ENCODE measurements at regions not wholly inside any gene's neighbourhood (a gene's known extent, or its start where the extent isn't known, plus 50 kb on each side); places are given as distances from the start of the nearest gene placed in this dataset.
A peak's percentile ranks its signal among the peaks of the same experiment; 100 is the strongest.

GRCh38 chr12:68477906-68478305 lies 132.8 kb upstream of the RAP1B start:
- 85% methylated on average over 5 of the region's 5 CpGs for WGBS (ENCODE audit: low lambda C conversion rate)
- H3K9ac ChIP-seq = no peak overlapping the region
- no peak overlapping the region for H3K4me3 ChIP-seq (ENCODE audit: low read depth in 2 of 2, low read length in 1 of 2)
- no peak overlapping the region for H3K4me2 ChIP-seq
- peaks cover 13% of the 10 kb centered on the region for H3F3A ChIP-seq (replicated peaks; ENCODE audit: insufficient read depth)
- no peak overlapping the region for H2AFZ ChIP-seq (ENCODE audit: low read depth)
- POLR2A ChIA-PET = no interaction called here
- no peak for TF ChIP-seq USF1 (IDR thresholded peaks at IDR 0.05; ENCODE audit: borderline replicate concordance, low read depth)
- TF ChIP-seq POLR2AphosphoS5 (IDR thresholded peaks at IDR 0.05; ENCODE audit: low read depth, low read length) = no peak
- TF ChIP-seq RAD21 (IDR thresholded peaks at IDR 0.05; ENCODE audit: low read length) = no peak
- TF ChIP-seq TAF1 (IDR thresholded peaks at IDR 0.05; ENCODE audit: borderline replicate concordance, low read depth, low read length) = no peak
- TF ChIP-seq ELF1 (IDR thresholded peaks at IDR 0.05) = no peak
- TF ChIP-seq FOXM1 (IDR thresholded peaks at IDR 0.05; ENCODE audit: low read depth) = no peak
- TF ChIP-seq NFIC (IDR thresholded peaks at IDR 0.05; ENCODE audit: borderline replicate concordance) = no peak
- no peak for TF ChIP-seq MXI1 (IDR thresholded peaks at IDR 0.05; ENCODE audit: low read depth, low read length)
- TF ChIP-seq ZBTB33 (IDR thresholded peaks at IDR 0.05; ENCODE audit: borderline replicate concordance, low read depth) = no peak
- no peak for TF ChIP-seq IRF3 (IDR thresholded peaks at IDR 0.05; ENCODE audit: low read depth, low read length)
- no peak for TF ChIP-seq MAX (IDR thresholded peaks at IDR 0.05; ENCODE audit: low read depth)
- no peak for TF ChIP-seq GABPA (IDR thresholded peaks at IDR 0.05; ENCODE audit: low read depth)
- TF ChIP-seq EP300 (IDR thresholded peaks at IDR 0.05; ENCODE audit: borderline replicate concordance in 1 of 2, low read depth in 1 of 2, low read length in 1 of 2) = no peak
- no peaks in the 10 kb centered on the region for H3K79me2 ChIP-seq (ENCODE audit: insufficient read depth)
- CTCF ChIA-PET = no interaction called here
- H3K9me2 ChIP-seq = no peaks in the 10 kb centered on the region
- H3K4me1 ChIP-seq (ENCODE audit: control insufficient read depth in 1 of 2, insufficient read depth in 2 of 2, low read depth in 1 of 2, low read length in 1 of 2) = peaks cover 5 to 24% of the 10 kb centered on the region in 2 experiments
- no peak for DNase-seq
- H3K9me3 ChIP-seq = no peaks in the 10 kb centered on the region
- no peak overlapping the region; a peak in 1 of 4 replicates for H3K27ac ChIP-seq (ENCODE audit: low read depth in 2 of 2, low read length in 1 of 2)
- no peaks in the 10 kb centered on the region for H3K27me3 ChIP-seq (ENCODE audit: insufficient read depth)
- no peaks in the 10 kb centered on the region for H4K20me1 ChIP-seq (ENCODE audit: insufficient read depth)
- no peaks in the 10 kb centered on the region for H3K36me3 ChIP-seq (replicated peaks in 1 of 2; ENCODE audit: control insufficient read depth in 1 of 2, insufficient read depth in 2 of 2, low read length in 1 of 2)

GRCh38 chr12:68478516-68479260 lies 132.0 kb upstream of the RAP1B start:
- H3F3A ChIP-seq (replicated peaks; ENCODE audit: insufficient read depth) = peaks cover 19% of the 10 kb centered on the region
- no peak for DNase-seq
- no peak overlapping the region for H3K4me3 ChIP-seq (ENCODE audit: low read depth in 2 of 2, low read length in 1 of 2)
- H3K36me3 ChIP-seq (replicated peaks in 1 of 2; ENCODE audit: control insufficient read depth in 1 of 2, insufficient read depth in 2 of 2, low read length in 1 of 2) = no peaks in the 10 kb centered on the region
- no peaks in the 10 kb centered on the region for H3K79me2 ChIP-seq (ENCODE audit: insufficient read depth)
- H3K9ac ChIP-seq = peak overlapping the region; percentile 12; the same call in 1 of the 2 replicates
- WGBS (ENCODE audit: low lambda C conversion rate) = 92% methylated on average over 1 of the region's 1 CpG
- peak overlapping the region; percentile 69 to 91 for H3K27ac ChIP-seq (ENCODE audit: low read depth in 2 of 2, low read length in 1 of 2)
- H3K9me3 ChIP-seq = no peaks in the 10 kb centered on the region
- H3K27me3 ChIP-seq (ENCODE audit: insufficient read depth) = no peaks in the 10 kb centered on the region
- peak overlapping the region; percentile 16; the same call in 1 of the 2 replicates for H3K4me2 ChIP-seq
- CTCF ChIA-PET = no interaction called here
- H3K9me2 ChIP-seq = no peaks in the 10 kb centered on the region
- POLR2A ChIA-PET = no interaction called here
- peaks cover 5 to 32% of the 10 kb centered on the region in 2 experiments for H3K4me1 ChIP-seq (ENCODE audit: control insufficient read depth in 1 of 2, insufficient read depth in 2 of 2, low read depth in 1 of 2, low read length in 1 of 2)
- no peaks in the 10 kb centered on the region for H4K20me1 ChIP-seq (ENCODE audit: insufficient read depth)
- H2AFZ ChIP-seq (ENCODE audit: low read depth) = 0 out of 2 replicates have a peak overlapping the region, but pooled peaks have one; percentile 12
- TF ChIP-seq REST (IDR thresholded peaks at IDR 0.05; ENCODE audit: low read depth, low read length) (no peak), EZH2phosphoT487 (IDR thresholded peaks at IDR 0.05; ENCODE audit: borderline replicate concordance, low read depth) (no peak), MEF2A (IDR thresholded peaks at IDR 0.05; ENCODE audit: borderline replicate concordance, low read depth) (no peak), RAD21 (IDR thresholded peaks at IDR 0.05; ENCODE audit: low read length) (no peak), USF1 (IDR thresholded peaks at IDR 0.05; ENCODE audit: borderline replicate concordance, low read depth) (no peak)
